PFSK-1 (cell line): ENCODE measurements at regions not wholly inside any gene's neighbourhood (a gene's known extent, or its start where the extent isn't known, plus 50 kb on each side); places are given as distances from the start of the nearest gene placed in this dataset.

Experiments used
- POLR2AphosphoS5 ChIP-seq: IDR thresholded peaks from 2 replicates; pipeline ENCODE4 v1.6.1; 2012; ENCODE audit warnings: low read depth, mild to moderate bottlenecking, control low read depth, low read length, moderate library complexity
- SIN3A ChIP-seq: IDR thresholded peaks from 2 replicates; pipeline ENCODE4 v1.6.1; 2012; ENCODE audit warnings: mild to moderate bottlenecking, low read length, moderate library complexity, borderline replicate concordance; ENCODE audit not compliant: insufficient read depth
- TAF1 ChIP-seq: IDR thresholded peaks from 2 replicates; pipeline ENCODE4 v1.6.1; 2012; ENCODE audit warnings: low read length, control low read depth, borderline replicate concordance; ENCODE audit not compliant: insufficient read depth
- TF ChIP-seq, protein P1 (sequence below), 2 experiments: IDR thresholded peaks; 2 replicates each; pipeline versions ENCODE4 v1.6.1 to v1.8.0; 2011 to 2012; ENCODE audit warnings: low read depth in 2 of 2, low read length in 2 of 2, control low read depth in 1 of 2, inconsistent platforms in 1 of 2, mild to moderate bottlenecking in 1 of 2, moderate library complexity in 1 of 2; ENCODE audit not compliant: insufficient read depth in 1 of 2

DNA sequence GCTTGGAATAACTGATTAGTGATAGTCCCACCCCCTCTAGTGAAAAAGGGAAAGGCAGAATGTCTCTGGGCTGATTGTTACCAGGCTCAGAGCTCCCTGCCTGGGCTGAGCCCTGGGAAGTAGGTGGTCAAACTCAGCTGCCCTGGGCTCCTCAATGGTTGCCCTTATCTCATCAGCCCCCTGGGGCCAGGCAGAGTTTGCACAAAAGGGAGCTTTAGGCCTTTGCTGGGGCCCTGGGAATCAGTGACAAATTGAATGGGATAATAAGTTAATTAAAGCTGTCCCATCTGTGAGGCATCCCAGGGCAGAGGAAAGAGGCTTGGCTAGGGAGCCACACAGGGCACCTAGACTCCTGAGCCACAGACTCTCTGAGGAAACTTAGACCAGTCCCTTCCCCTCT, 89.0 kb downstream of the EFNB1 start:
- TF ChIP-seq, protein P1, sequence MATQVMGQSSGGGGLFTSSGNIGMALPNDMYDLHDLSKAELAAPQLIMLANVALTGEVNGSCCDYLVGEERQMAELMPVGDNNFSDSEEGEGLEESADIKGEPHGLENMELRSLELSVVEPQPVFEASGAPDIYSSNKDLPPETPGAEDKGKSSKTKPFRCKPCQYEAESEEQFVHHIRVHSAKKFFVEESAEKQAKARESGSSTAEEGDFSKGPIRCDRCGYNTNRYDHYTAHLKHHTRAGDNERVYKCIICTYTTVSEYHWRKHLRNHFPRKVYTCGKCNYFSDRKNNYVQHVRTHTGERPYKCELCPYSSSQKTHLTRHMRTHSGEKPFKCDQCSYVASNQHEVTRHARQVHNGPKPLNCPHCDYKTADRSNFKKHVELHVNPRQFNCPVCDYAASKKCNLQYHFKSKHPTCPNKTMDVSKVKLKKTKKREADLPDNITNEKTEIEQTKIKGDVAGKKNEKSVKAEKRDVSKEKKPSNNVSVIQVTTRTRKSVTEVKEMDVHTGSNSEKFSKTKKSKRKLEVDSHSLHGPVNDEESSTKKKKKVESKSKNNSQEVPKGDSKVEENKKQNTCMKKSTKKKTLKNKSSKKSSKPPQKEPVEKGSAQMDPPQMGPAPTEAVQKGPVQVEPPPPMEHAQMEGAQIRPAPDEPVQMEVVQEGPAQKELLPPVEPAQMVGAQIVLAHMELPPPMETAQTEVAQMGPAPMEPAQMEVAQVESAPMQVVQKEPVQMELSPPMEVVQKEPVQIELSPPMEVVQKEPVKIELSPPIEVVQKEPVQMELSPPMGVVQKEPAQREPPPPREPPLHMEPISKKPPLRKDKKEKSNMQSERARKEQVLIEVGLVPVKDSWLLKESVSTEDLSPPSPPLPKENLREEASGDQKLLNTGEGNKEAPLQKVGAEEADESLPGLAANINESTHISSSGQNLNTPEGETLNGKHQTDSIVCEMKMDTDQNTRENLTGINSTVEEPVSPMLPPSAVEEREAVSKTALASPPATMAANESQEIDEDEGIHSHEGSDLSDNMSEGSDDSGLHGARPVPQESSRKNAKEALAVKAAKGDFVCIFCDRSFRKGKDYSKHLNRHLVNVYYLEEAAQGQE (IDR thresholded peaks at IDR 0.05; ENCODE audit: insufficient read depth in 1 of 2, low read depth in 2 of 2, low read length in 2 of 2) = no peak
- TF ChIP-seq TAF1 (no peak), POLR2AphosphoS5 (no peak), SIN3A (no peak)
